K562 (cell line): ENCODE measurements at regions not wholly inside any gene's neighbourhood (a gene's known extent, or its start where the extent isn't known, plus 50 kb on each side); places are given as distances from the start of the nearest gene placed in this dataset.

Experiments
- CBX8 ChIP-seq: fragments of 200-600 bp; sonication (generic); IDR thresholded peaks from 2 replicates; pipeline ENCODE4 v1.6.1; 2012; ENCODE audit warnings: borderline replicate concordance, mixed run types, low read depth, mild to moderate bottlenecking, moderate library complexity, mixed read lengths, low read length, control low read depth, inconsistent platforms; ENCODE audit not compliant: poor library complexity, severe bottlenecking; ENCODE audit errors: extremely low read depth
- CHD4 ChIP-seq: fragments of 200-600 bp; sonication (generic); IDR thresholded peaks from 3 replicates; pipeline ENCODE4 v1.6.1; 2012; ENCODE audit warnings: low read depth, mild to moderate bottlenecking, mixed read lengths, low read length, inconsistent platforms; ENCODE audit not compliant: insufficient read depth, insufficient replicate concordance, poor library complexity, severe bottlenecking
- ELF1 ChIP-seq: fragments of 200-800 bp; sonication (Bioruptor generic); IDR thresholded peaks from 2 replicates; pipeline ENCODE4 v1.6.1; 2016; ENCODE audit warnings: missing genetic modification characterization, missing compliant biosample characterization
- ETV6 ChIP-seq, 3 experiments: fragments of 150-350 bp in 1 of 3; sonication (generic) in 1 of 3; formaldehyde crosslinking in 1 of 3; IDR thresholded peaks; 2 replicates each; pipeline versions ENCODE4 v1.6.1 to v1.8.0; 2014 to 2022; ENCODE audit warnings: borderline replicate concordance in 2 of 3, low read depth in 2 of 3, antibody characterized with exemption in 1 of 3, low read length in 1 of 3, mild to moderate bottlenecking in 1 of 3, missing genetic modification reagents in 1 of 3
- MIER1 ChIP-seq: fragments of 450-650 bp; IDR thresholded peaks from 2 replicates; pipeline ENCODE4 v1.6.1; 2016; ENCODE audit warnings: antibody characterized with exemption, mild to moderate bottlenecking, low read depth
- MXD1 ChIP-seq: fragments of 250-450 bp; sonication (Bioruptor Pico); IDR thresholded peaks from 2 replicates; pipeline ENCODE4 v1.8.0; 2021; ENCODE audit warnings: borderline replicate concordance, mild to moderate bottlenecking, moderate library complexity; ENCODE audit not compliant: poor library complexity, severe bottlenecking
- TFAP4 ChIP-seq: sonication (generic); formaldehyde crosslinking; IDR thresholded peaks from 2 replicates; pipeline ENCODE4 v1.8.0; 2022; ENCODE audit warnings: missing genetic modification reagents, mild to moderate bottlenecking, moderate library complexity, borderline replicate concordance
- TF ChIP-seq, protein P1 (sequence below): sonication (generic); formaldehyde crosslinking; IDR thresholded peaks from 2 replicates; pipeline ENCODE4 v1.9.0; 2022; ENCODE audit warnings: mild to moderate bottlenecking, missing genetic modification reagents

- TF ChIP-seq TFAP4 (CRISPR knock-in tag), result no peak
- no peak for TF ChIP-seq MXD1
- TF ChIP-seq ELF1 (tag), result no peak
- TF ChIP-seq ETV6 (IDR thresholded peaks at IDR 0.05; ENCODE audit: borderline replicate concordance in 1 of 2, low read depth in 2 of 2, low read length in 1 of 2), result no peak
- no peak for TF ChIP-seq ETV6 (CRISPR knock-in tag; IDR thresholded peaks at IDR 0.05; ENCODE audit: borderline replicate concordance)
- TF ChIP-seq, protein P1, sequence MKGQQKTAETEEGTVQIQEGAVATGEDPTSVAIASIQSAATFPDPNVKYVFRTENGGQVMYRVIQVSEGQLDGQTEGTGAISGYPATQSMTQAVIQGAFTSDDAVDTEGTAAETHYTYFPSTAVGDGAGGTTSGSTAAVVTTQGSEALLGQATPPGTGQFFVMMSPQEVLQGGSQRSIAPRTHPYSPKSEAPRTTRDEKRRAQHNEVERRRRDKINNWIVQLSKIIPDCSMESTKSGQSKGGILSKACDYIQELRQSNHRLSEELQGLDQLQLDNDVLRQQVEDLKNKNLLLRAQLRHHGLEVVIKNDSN, result no peak
- no peak for TF ChIP-seq CBX8
- TF ChIP-seq MIER1, result no peak
- no peak for TF ChIP-seq CHD4
These were observed 700.2 kb downstream of the KCNJ2 start (continued) for GRCh38 chr17:70869402-70870085.
